ENCODE measurements at regions not wholly inside any gene's neighbourhood (a gene's known extent, or its start where the extent isn't known, plus 50 kb on each side); places are given as distances from the start of the nearest gene placed in this dataset.

DNA sequence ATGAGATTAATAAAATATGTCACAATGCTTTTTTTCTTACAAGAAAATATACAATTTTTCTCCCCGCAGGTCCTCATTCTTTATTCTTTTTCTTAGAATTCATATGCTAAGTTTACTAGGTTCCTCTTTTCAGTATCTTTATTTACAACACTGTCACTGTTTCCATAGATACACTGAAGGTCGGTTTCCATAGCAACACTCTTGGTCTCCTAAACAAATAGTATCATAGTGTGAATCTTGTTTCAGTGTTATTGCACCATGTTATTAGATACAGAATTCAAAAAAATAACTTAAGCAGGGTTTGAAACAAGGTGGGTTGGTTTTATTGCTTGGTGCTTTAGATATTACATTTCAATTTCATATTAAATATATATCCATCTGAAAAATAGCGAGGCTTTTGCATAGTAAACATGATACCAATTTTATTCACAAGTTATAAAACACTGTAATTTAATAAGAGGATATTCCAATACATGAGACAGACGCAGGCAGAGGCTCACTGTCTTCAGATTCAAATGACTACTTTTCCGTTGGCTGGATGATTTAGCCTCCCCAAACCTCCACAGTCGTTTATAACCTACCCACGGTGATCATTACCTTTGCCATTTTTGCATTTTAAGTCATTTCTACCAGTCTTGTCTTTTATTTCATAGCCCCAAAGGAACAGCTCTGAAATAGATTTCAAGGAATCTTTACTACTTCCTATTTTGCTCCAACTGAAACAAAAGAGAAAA is 88.9 kb upstream of the KLF6 start:
- Mint-ChIP-seq H3K27ac (peak overlapping the region in 1 of 3 experiments; percentile 71; a peak in 2 of 7 replicates), H3K27me3 (ENCODE audit: low read depth) (no peaks in the 10 kb centered on the region), H3K4me1 (peaks cover 31 to 40% of the 10 kb centered on the region in 2 experiments), H3K4me3 (no peak overlapping the region), H3K36me3 (ENCODE audit: insufficient read depth in 1 of 3, low read depth in 3 of 3) (no peaks in the 10 kb centered on the region), H3K9me3 (no peaks in the 10 kb centered on the region)
- H3K23ac ChIP-seq (ENCODE audit: insufficient read length, low read depth, low read length) = no peak overlapping the region
- H3K27me3 ChIP-seq (ENCODE audit: insufficient read depth, low read length) = no peaks in the 10 kb centered on the region
- WGBS (ENCODE audit: extremely low coverage, insufficient read length, low lambda C conversion rate) = no CpG with 5 or more reads among the region's 7 CpGs
- H3K4ac ChIP-seq (ENCODE audit: low read depth, low read length) = no peak overlapping the region; the same call in 1 of the 2 replicates
- no peak overlapping the region for H4K8ac ChIP-seq (replicated peaks; ENCODE audit: insufficient read length, low read depth, low read length)
- no peak overlapping the region for H2AK5ac ChIP-seq (ENCODE audit: insufficient read length, low read length)
- no peak for DNase-seq
- H3K27ac ChIP-seq (ENCODE audit: insufficient read length, low read depth, low read length) = no peak overlapping the region
- H2AFZ ChIP-seq (ENCODE audit: low read length) = no peak overlapping the region
- H2BK20ac ChIP-seq (ENCODE audit: low read depth, low read length, poor library complexity, severe bottlenecking) = no peak overlapping the region
- no peaks in the 10 kb centered on the region for H3K79me2 ChIP-seq (ENCODE audit: insufficient read depth, low read length)
- H3K56ac ChIP-seq (ENCODE audit: insufficient read length, low read depth, low read length) = no peak overlapping the region
- no peaks in the 10 kb centered on the region for H3K9me3 ChIP-seq (ENCODE audit: control insufficient read depth, low read depth, low read length)
- TF ChIP-seq, protein P1, sequence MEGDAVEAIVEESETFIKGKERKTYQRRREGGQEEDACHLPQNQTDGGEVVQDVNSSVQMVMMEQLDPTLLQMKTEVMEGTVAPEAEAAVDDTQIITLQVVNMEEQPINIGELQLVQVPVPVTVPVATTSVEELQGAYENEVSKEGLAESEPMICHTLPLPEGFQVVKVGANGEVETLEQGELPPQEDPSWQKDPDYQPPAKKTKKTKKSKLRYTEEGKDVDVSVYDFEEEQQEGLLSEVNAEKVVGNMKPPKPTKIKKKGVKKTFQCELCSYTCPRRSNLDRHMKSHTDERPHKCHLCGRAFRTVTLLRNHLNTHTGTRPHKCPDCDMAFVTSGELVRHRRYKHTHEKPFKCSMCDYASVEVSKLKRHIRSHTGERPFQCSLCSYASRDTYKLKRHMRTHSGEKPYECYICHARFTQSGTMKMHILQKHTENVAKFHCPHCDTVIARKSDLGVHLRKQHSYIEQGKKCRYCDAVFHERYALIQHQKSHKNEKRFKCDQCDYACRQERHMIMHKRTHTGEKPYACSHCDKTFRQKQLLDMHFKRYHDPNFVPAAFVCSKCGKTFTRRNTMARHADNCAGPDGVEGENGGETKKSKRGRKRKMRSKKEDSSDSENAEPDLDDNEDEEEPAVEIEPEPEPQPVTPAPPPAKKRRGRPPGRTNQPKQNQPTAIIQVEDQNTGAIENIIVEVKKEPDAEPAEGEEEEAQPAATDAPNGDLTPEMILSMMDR (conservative IDR thresholded peaks at IDR 0.05) = no peak
- no peaks in the 10 kb centered on the region for H3K23me2 ChIP-seq (ENCODE audit: insufficient read length, low read depth, low read length, poor library complexity, severe bottlenecking)
- H3K4me1 ChIP-seq (ENCODE audit: insufficient read depth, low read length) = peaks cover 6% of the 10 kb centered on the region; the same call in 1 of the 2 replicates
- H3K9ac ChIP-seq (ENCODE audit: extremely low read depth, insufficient read length, low read length) = no peak overlapping the region
- no peak overlapping the region for H2BK15ac ChIP-seq (ENCODE audit: low read depth, low read length)
- peak overlapping the region; percentile 93 for H3K18ac ChIP-seq (ENCODE audit: insufficient read length, low read depth, low read length)
- H4K20me1 ChIP-seq (ENCODE audit: control insufficient read depth, insufficient read depth, insufficient read length) = no peaks in the 10 kb centered on the region
- H3K79me1 ChIP-seq (ENCODE audit: insufficient read depth, low read depth, low read length, poor library complexity, severe bottlenecking) = no peaks in the 10 kb centered on the region
- H4K91ac ChIP-seq (ENCODE audit: insufficient read length, low read depth, low read length) = no peak overlapping the region
- peak overlapping the region; percentile 81; the same call in 1 of the 2 replicates for H3K14ac ChIP-seq (ENCODE audit: insufficient read depth, low read length)
- H2BK120ac ChIP-seq (ENCODE audit: low read depth, low read length, poor library complexity, severe bottlenecking) = peak overlapping the region; percentile 89
- H3T11ph ChIP-seq (ENCODE audit: low read length) = peak overlapping the region; percentile 99
- H2BK12ac ChIP-seq (ENCODE audit: insufficient read length, low read depth, low read length) = no peak overlapping the region
- peak overlapping the region; percentile 61 for H2BK5ac ChIP-seq (ENCODE audit: insufficient read length, low read length)
- H4K5ac ChIP-seq (ENCODE audit: insufficient read length, low read depth, low read length) = no peak overlapping the region
- no peak overlapping the region for H3K4me2 ChIP-seq (ENCODE audit: insufficient read depth, insufficient read length, low read length)
